Peyer's patch (tissue), 4 donors: ENCODE measurements at regions not wholly inside any gene's neighbourhood (a gene's known extent, or its start where the extent isn't known, plus 50 kb on each side); places are given as distances from the start of the nearest gene placed in this dataset.

Experiments used
- POLR2A ChIP-seq, 2 donors: fragments of 450-650 bp; IDR thresholded peaks; one replicate each; pipeline ENCODE4 v1.5.1; 2017; ENCODE audit warnings: antibody characterized with exemption in 2 of 2, mild to moderate bottlenecking in 2 of 2, moderate library complexity in 2 of 2
- TF ChIP-seq, protein P1 (sequence below), 6 experiments: fragments of 450-650 bp in 4 of 6; fragments of 200-600 bp in 2 of 6; sonication (generic) in 1 of 6; IDR thresholded peaks; one replicate each; pipeline ENCODE4 v1.5.1; 2017 to 2019; ENCODE audit warnings: antibody characterized with exemption in 6 of 6, mild to moderate bottlenecking in 3 of 6, moderate library complexity in 1 of 6

DNA sequence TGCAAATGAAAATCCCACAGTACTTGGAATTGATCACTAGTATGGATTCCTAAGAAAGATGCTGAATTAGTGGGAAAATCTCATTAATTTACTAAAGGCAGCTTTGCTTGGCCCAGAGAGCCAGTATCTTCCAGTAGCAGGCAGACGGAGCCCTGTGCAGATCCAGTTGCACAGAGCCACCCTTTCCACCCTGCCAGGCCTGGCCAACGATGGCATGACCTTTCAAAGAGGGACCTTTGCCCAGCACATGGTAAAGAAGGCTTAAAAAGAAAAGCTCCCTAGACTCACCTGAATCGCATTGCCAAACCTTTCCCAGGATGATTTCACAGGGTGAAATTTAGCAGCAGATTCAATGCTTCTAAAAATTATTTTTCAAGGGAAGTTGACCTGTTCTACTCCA, 170.5 kb upstream of the CAMK1G start:
- TF ChIP-seq, protein P1, sequence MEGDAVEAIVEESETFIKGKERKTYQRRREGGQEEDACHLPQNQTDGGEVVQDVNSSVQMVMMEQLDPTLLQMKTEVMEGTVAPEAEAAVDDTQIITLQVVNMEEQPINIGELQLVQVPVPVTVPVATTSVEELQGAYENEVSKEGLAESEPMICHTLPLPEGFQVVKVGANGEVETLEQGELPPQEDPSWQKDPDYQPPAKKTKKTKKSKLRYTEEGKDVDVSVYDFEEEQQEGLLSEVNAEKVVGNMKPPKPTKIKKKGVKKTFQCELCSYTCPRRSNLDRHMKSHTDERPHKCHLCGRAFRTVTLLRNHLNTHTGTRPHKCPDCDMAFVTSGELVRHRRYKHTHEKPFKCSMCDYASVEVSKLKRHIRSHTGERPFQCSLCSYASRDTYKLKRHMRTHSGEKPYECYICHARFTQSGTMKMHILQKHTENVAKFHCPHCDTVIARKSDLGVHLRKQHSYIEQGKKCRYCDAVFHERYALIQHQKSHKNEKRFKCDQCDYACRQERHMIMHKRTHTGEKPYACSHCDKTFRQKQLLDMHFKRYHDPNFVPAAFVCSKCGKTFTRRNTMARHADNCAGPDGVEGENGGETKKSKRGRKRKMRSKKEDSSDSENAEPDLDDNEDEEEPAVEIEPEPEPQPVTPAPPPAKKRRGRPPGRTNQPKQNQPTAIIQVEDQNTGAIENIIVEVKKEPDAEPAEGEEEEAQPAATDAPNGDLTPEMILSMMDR (IDR thresholded peaks at IDR 0.05) = no peak
- no peak for TF ChIP-seq POLR2A (IDR thresholded peaks at IDR 0.05)
